IMR-90 (cell line): ENCODE measurements at regions not wholly inside any gene's neighbourhood (a gene's known extent, or its start where the extent isn't known, plus 50 kb on each side); places are given as distances from the start of the nearest gene placed in this dataset.

Experiments used
- ATAC-seq: fragments of 200-7000 bp; cut with Tn5 transposase; 2 replicates; pipeline ENCODE4 v1.9.1; 2020; ENCODE audit warnings: low read depth, mild to moderate bottlenecking, moderate library complexity
- BruUV-seq: library from RNA; stranded (reverse); fragments of 400-500 nt; replicated peaks from 2 replicates; lab custom pipeline; 2021; lab: Mats Ljungman, UMichigan
- CTCF ChIA-PET: fragments of 300-600 bp; formaldehyde crosslinking; extraction: SDS; loops from one replicate; lab custom pipeline; 2021; ENCODE audit warnings: antibody characterized with exemption; lab: Yijun Ruan, JAX
- POLR2A ChIA-PET: fragments of 300-600 bp; sonication (Branson Sonifier 250); formaldehyde crosslinking; loops from one replicate; lab custom pipeline; 2022; ENCODE audit warnings: antibody characterized with exemption; ENCODE audit not compliant: unreplicated experiment; lab: Charles Lee
- DNase-seq: peaks from one replicate; pipeline ENCODE4 v3.0.0; 2013
- H2AFZ ChIP-seq: replicated peaks from 2 replicates; pipeline ENCODE3; 2013; ENCODE audit warnings: low read length, mild to moderate bottlenecking; ENCODE audit not compliant: poor library complexity
- H2AK5ac ChIP-seq: 2 replicates; pipeline ENCODE4 v1.6.1; 2013; ENCODE audit warnings: low read depth, low read length, inconsistent platforms
- H2AK9ac ChIP-seq: replicated peaks from 2 replicates; pipeline ENCODE3; 2013; ENCODE audit warnings: mild to moderate bottlenecking, low read depth, low read length, moderate library complexity; ENCODE audit not compliant: poor library complexity
- H2BK120ac ChIP-seq: 2 replicates; pipeline ENCODE4 v1.6.1; 2013; ENCODE audit warnings: low read depth, low read length, inconsistent platforms
- H2BK15ac ChIP-seq: 3 replicates; pipeline ENCODE4 v1.6.1; 2013; ENCODE audit warnings: low read depth, low read length, inconsistent platforms
- H2BK20ac ChIP-seq: 2 replicates; pipeline ENCODE4 v1.6.1; 2013; ENCODE audit warnings: low read depth, mild to moderate bottlenecking, inconsistent platforms, low read length, moderate library complexity
- H2BK5ac ChIP-seq: 2 replicates; pipeline ENCODE4 v1.6.1; 2013; ENCODE audit warnings: mild to moderate bottlenecking, low read depth, low read length, inconsistent platforms; ENCODE audit not compliant: poor library complexity, severe bottlenecking
- H3K14ac ChIP-seq: replicated peaks from 2 replicates; pipeline ENCODE4 v1.6.1; 2013; ENCODE audit warnings: low read depth, low read length, inconsistent platforms
- H3K18ac ChIP-seq: 2 replicates; pipeline ENCODE4 v1.6.1; 2013; ENCODE audit warnings: low read depth, low read length, control low read depth
- H3K23ac ChIP-seq: 2 replicates; pipeline ENCODE4 v1.6.1; 2013; ENCODE audit warnings: low read depth, low read length, inconsistent platforms
- H3K27ac ChIP-seq: 2 replicates; pipeline ENCODE4 v1.5.1; 2013; ENCODE audit warnings: mild to moderate bottlenecking, control low read depth, low read length; ENCODE audit not compliant: insufficient read depth
- H3K27me3 ChIP-seq: 2 replicates; pipeline ENCODE4 v1.6.1; 2013; ENCODE audit warnings: low read length; ENCODE audit not compliant: control insufficient read depth, insufficient read depth
- H3K36me3 ChIP-seq: 2 replicates; pipeline ENCODE4 v1.6.1; 2013; ENCODE audit warnings: low read length, mixed read lengths; ENCODE audit not compliant: control insufficient read depth, insufficient read depth
- H3K4ac ChIP-seq: 2 replicates; pipeline ENCODE4 v1.6.1; 2013; ENCODE audit warnings: low read depth, low read length, inconsistent platforms
- H3K4me1 ChIP-seq: 2 replicates; pipeline ENCODE4 v1.6.1; 2013; ENCODE audit warnings: low read length, mixed read lengths; ENCODE audit not compliant: control insufficient read depth, insufficient read depth
- H3K4me2 ChIP-seq: 2 replicates; pipeline ENCODE4 v1.6.1; 2013; ENCODE audit warnings: low read depth, mild to moderate bottlenecking, control low read depth, low read length, moderate library complexity
- H3K4me3 ChIP-seq: 2 replicates; pipeline ENCODE4 v1.5.1; 2013; ENCODE audit warnings: low read depth, mild to moderate bottlenecking, control low read depth, low read length, moderate library complexity; ENCODE audit not compliant: insufficient read depth
- H3K56ac ChIP-seq: 2 replicates; pipeline ENCODE4 v1.6.1; 2013; ENCODE audit warnings: low read length, inconsistent platforms; ENCODE audit not compliant: insufficient read depth; ENCODE audit errors: extremely low read depth
- H3K79me1 ChIP-seq, 2 experiments: 2 replicates each; pipeline ENCODE4 v1.6.1; 2013; ENCODE audit warnings: low read length in 2 of 2, inconsistent platforms in 1 of 2, low read depth in 1 of 2
- H3K9ac ChIP-seq: 2 replicates; pipeline ENCODE4 v1.6.1; 2013; ENCODE audit warnings: low read depth, low read length, control low read depth
- H3K9me1 ChIP-seq: 2 replicates; pipeline ENCODE4 v1.6.1; 2013; ENCODE audit warnings: low read length, inconsistent platforms; ENCODE audit not compliant: insufficient read depth
- H3K9me3 ChIP-seq: 2 replicates; pipeline ENCODE4 v1.6.1; 2013; ENCODE audit warnings: low read length; ENCODE audit not compliant: control insufficient read depth, insufficient read depth
- H4K20me1 ChIP-seq: 2 replicates; pipeline ENCODE4 v1.6.1; 2013; ENCODE audit warnings: low read length, inconsistent platforms; ENCODE audit not compliant: insufficient read depth
- H4K5ac ChIP-seq: 2 replicates; pipeline ENCODE4 v1.6.1; 2013; ENCODE audit warnings: mild to moderate bottlenecking, low read depth, low read length, control low read depth
- H4K8ac ChIP-seq, 2 experiments: 2 replicates each; pipeline ENCODE4 v1.6.1; 2013; ENCODE audit warnings: low read depth in 2 of 2, low read length in 2 of 2, control low read depth in 1 of 2, inconsistent platforms in 1 of 2
- H4K91ac ChIP-seq: 2 replicates; pipeline ENCODE4 v1.6.1; 2013; ENCODE audit warnings: low read depth, low read length, inconsistent platforms; ENCODE audit not compliant: insufficient read depth
- BHLHE40 ChIP-seq: fragments of 150-350 bp; IDR thresholded peaks from 2 replicates; pipeline ENCODE4 v1.6.1; 2016; ENCODE audit warnings: mild to moderate bottlenecking, low read depth, low read length
- CHD1 ChIP-seq: IDR thresholded peaks from 2 replicates; pipeline ENCODE4 v1.6.1; 2012; ENCODE audit warnings: low read depth, low read length, improper control_type of control experiment
- FOS ChIP-seq: fragments of 150-350 bp; IDR thresholded peaks from 2 replicates; pipeline ENCODE4 v1.6.1; 2016; ENCODE audit warnings: low read depth, low read length
- POLR2A ChIP-seq: IDR thresholded peaks from 2 replicates; pipeline ENCODE4 v1.6.1; 2012; ENCODE audit warnings: mild to moderate bottlenecking, low read depth, low read length
- RCOR1 ChIP-seq: IDR thresholded peaks from 2 replicates; pipeline ENCODE4 v1.6.1; 2012; ENCODE audit warnings: mild to moderate bottlenecking, low read length, improper control_type of control experiment; ENCODE audit not compliant: insufficient replicate concordance
- RFX5 ChIP-seq: IDR thresholded peaks from 2 replicates; pipeline ENCODE4 v1.8.0; 2012; ENCODE audit warnings: low read depth, mild to moderate bottlenecking, low read length, moderate library complexity
- WGBS, 2 experiments: methylation state at CpG; one replicate each; pipeline versions ENCODE4 v1.1.5 to v1.1.7; 2013; ENCODE audit warnings: missing lambda C conversion rate in 2 of 2; ENCODE audit not compliant: insufficient read length in 1 of 2; ENCODE audit errors: extremely low coverage in 2 of 2; 5-methylcytosine and 5-hydroxymethylcytosine counted together
- dilution Hi-C: fragments of 300-500 bp; cut with HindIII; formaldehyde crosslinking; loops from one replicate; pipeline ENCODE4 v1.14.3; 2018; ENCODE audit warnings: low sequenced_read_pairs; ENCODE audit not compliant: unreplicated experiment
- in situ Hi-C: fragments of 300-500 bp; cut with MboI; formaldehyde crosslinking; loops from 3 replicates; pipeline ENCODE4 v1.14.3; 2019; ENCODE audit warnings: low sequenced_read_pairs, inconsistent platforms, mixed read lengths
- intact Hi-C: fragments of 100-400 bp; cut with micrococcal nuclease; formaldehyde crosslinking; loops from 2 replicates; pipeline ENCODE4 v1.10.0; 2022

DNA sequence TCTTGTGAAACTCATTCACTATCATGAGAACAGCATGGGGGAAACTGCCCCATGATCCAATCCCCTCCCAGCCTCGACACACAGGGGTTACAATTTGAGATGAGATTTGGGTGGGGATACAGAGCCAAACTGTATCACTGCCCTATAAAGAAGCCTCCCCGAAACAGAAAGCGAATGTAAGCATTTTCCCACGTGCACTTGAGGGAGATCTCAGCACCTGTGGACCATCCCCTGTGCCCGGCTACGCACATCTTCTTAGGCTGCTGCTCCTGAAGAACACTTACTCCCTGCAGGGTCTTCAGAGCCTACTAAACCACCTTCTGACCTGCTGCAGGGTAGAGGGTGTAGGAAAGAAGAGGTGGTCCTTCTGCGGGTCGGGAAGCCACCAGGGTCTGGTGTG lies 410.2 kb upstream of the IRX2 start:
- in situ Hi-C loops: no loop called here
- no peak overlapping the region for H3K14ac ChIP-seq
- no TSS peak for BruUV-seq

More for the DNA sequence above, 410.2 kb upstream of the IRX2 start:
- Histone ChIP-seq H2BK120ac (no peak overlapping the region), H3K4ac (no peak overlapping the region), H3K27ac (no peak overlapping the region), H2BK15ac (no peak overlapping the region), H3K27me3 (no peaks in the 10 kb centered on the region), H3K4me3 (no peak overlapping the region), H3K9me3 (peaks cover 21% of the 10 kb centered on the region), H2BK20ac (no peak overlapping the region), H3K23ac (no peak overlapping the region), H4K91ac (no peak overlapping the region), H3K79me1 (no peaks in the 10 kb centered on the region), H3K36me3 (no peaks in the 10 kb centered on the region), H3K9me1 (no peaks in the 10 kb centered on the region), H4K20me1 (no peaks in the 10 kb centered on the region), H2BK5ac (no peak overlapping the region), H3K56ac (no peak overlapping the region), H3K4me2 (no peak overlapping the region), H2AK5ac (no peak overlapping the region), H4K8ac (no peak overlapping the region), H3K18ac (no peak overlapping the region), H3K9ac (no peak overlapping the region), H2AFZ (no peak overlapping the region), H4K5ac (no peak overlapping the region), H2AK9ac (no peak overlapping the region), H3K4me1 (no peaks in the 10 kb centered on the region)
- intact Hi-C loops: no loop called here
- CTCF ChIA-PET: no interaction called here
- POLR2A ChIA-PET: no interaction called here
- DNase-seq: no peak
- 80% methylated on average over 1 of the region's 8 CpGs; no CpG with 5 or more reads in 1 of the 2 experiments for WGBS, 2 experiments
- dilution Hi-C loops: no loop called here
- TF ChIP-seq BHLHE40 (no peak), RFX5 (no peak), FOS (no peak), POLR2A (no peak), RCOR1 (no peak), CHD1 (no peak)
- no peak for ATAC-seq
